ENCODE measurements at regions not wholly inside any gene's neighbourhood (a gene's known extent, or its start where the extent isn't known, plus 50 kb on each side); places are given as distances from the start of the nearest gene placed in this dataset.
"Not testable (repeated sequence)": the region's sequence is repeated elsewhere in the genome, so short reads cannot be mapped to it uniquely, and the experiment has no call there.

DNA sequence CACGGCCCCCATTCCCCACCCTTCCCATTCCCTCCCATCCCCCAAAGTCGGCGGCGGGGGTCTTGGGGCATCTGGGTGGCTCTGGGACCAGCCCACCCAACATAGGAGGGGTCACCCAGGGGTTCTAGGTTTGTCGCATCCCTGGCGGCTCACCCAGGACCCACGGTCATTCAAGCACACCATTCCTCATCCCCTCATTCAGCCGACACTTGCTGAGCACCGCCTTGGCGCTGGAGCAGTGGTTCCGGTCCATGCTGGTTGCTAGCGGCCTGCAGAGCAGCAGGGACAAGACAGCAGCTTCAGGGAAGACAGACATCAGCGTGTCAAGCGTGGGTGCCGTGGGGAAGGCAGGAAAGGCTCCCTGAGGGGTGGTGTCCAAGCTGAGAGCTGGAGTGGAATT is 50.5 kb upstream of the OTOS start:
- H3K4me2 ChIP-seq (ENCODE audit: insufficient read depth, low read length) = no peak overlapping the region
- TF ChIP-seq, protein P1, sequence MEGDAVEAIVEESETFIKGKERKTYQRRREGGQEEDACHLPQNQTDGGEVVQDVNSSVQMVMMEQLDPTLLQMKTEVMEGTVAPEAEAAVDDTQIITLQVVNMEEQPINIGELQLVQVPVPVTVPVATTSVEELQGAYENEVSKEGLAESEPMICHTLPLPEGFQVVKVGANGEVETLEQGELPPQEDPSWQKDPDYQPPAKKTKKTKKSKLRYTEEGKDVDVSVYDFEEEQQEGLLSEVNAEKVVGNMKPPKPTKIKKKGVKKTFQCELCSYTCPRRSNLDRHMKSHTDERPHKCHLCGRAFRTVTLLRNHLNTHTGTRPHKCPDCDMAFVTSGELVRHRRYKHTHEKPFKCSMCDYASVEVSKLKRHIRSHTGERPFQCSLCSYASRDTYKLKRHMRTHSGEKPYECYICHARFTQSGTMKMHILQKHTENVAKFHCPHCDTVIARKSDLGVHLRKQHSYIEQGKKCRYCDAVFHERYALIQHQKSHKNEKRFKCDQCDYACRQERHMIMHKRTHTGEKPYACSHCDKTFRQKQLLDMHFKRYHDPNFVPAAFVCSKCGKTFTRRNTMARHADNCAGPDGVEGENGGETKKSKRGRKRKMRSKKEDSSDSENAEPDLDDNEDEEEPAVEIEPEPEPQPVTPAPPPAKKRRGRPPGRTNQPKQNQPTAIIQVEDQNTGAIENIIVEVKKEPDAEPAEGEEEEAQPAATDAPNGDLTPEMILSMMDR (IDR thresholded peaks at IDR 0.05; ENCODE audit: borderline replicate concordance, extremely low read depth, low read length, poor library complexity, severe bottlenecking) = no peak
- no peak for TF ChIP-seq EZH2 (IDR thresholded peaks at IDR 0.05; ENCODE audit: borderline replicate concordance, low read depth, low read length, severe bottlenecking)
- no peak overlapping the region for H3K27ac ChIP-seq (ENCODE audit: low read length)
- no peak overlapping the region for H2AFZ ChIP-seq (ENCODE audit: low read depth, low read length)
- no peak overlapping the region for H3K9ac ChIP-seq (ENCODE audit: low read depth, low read length)
- no peaks in the 10 kb centered on the region for H3K79me2 ChIP-seq (ENCODE audit: insufficient read depth, low read length)
- DNase-seq (no peak), ATAC-seq (ENCODE audit: insufficient read depth, low read depth) (no peak)
- no peaks in the 10 kb centered on the region for H4K20me1 ChIP-seq (ENCODE audit: insufficient read depth, low read length)
- no peak overlapping the region for H3K4me3 ChIP-seq (ENCODE audit: low read depth in 1 of 2, low read length in 2 of 2)
- peaks cover 3% of the 10 kb centered on the region for H3K9me3 ChIP-seq (ENCODE audit: insufficient read depth, low read length, severe bottlenecking)
- H3K27me3 ChIP-seq (ENCODE audit: insufficient read depth, low read length, poor library complexity) = peaks cover 8% of the 10 kb centered on the region
- no peaks in the 10 kb centered on the region for H3K36me3 ChIP-seq (ENCODE audit: insufficient read depth, low read length)
- no peaks in the 10 kb centered on the region for H3K4me1 ChIP-seq (ENCODE audit: insufficient read depth, low read length)

DNA sequence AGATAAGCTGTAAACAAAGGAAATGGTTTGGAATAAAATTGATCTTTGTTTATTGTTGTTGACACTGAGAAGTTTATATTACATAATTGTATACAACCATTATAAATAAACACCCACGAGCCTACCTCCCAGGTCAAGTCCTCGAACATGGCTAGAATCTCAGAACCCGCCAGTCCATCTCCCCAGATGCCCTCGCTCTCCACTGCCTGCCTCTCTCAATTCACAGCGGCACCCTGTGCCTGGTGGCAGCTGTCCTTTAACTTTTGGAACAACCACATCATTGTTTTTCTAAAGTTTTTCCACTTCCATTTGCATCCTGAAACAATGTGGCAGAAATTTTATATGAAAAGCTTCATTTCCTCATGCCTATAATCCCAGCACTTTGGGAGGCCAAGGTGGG is 52.2 kb upstream of the OTOS start:
- no peak overlapping the region for H3K4me2 ChIP-seq (ENCODE audit: insufficient read depth, low read length)

DNA sequence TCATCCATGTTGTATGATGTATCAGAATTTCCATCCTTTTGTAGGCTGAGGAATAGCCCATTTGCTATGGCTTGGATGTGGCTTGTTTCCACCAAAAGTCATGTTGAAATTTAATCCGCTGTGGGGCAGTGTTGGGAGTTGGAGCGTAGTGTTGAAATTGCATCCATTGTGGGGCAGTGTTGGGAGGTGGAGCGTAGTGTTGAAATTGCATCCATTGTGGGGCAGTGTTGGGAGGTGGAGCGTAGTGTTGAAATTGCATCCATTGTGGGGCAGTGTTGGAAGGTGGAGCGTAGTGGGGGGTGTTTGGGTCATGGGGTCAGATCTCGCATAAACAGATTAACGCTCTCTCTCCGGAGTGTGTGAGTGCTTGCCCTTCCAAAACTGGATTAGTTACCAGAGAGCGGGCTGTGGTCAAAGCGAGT is 53.9 kb upstream of the OTOS start:
- H3K4me3 ChIP-seq (ENCODE audit: low read depth in 1 of 2, low read length in 2 of 2); H3K9me3 ChIP-seq (ENCODE audit: insufficient read depth, low read length, severe bottlenecking); H2AFZ ChIP-seq (ENCODE audit: low read depth, low read length); H3K9ac ChIP-seq (ENCODE audit: low read depth, low read length); H3K79me2 ChIP-seq (ENCODE audit: insufficient read depth, low read length); H3K4me2 ChIP-seq (ENCODE audit: insufficient read depth, low read length); ATAC-seq (ENCODE audit: insufficient read depth, low read depth); H3K36me3 ChIP-seq (ENCODE audit: insufficient read depth, low read length); H3K4me1 ChIP-seq (ENCODE audit: insufficient read depth, low read length); H3K27ac ChIP-seq (ENCODE audit: low read length); DNase-seq; H4K20me1 ChIP-seq (ENCODE audit: insufficient read depth, low read length); H3K27me3 ChIP-seq (ENCODE audit: insufficient read depth, low read length, poor library complexity): not testable (repeated sequence)

More for the DNA sequence above, 52.2 kb upstream of the OTOS start:
- H3K36me3 ChIP-seq (ENCODE audit: insufficient read depth, low read length) = no peaks in the 10 kb centered on the region
- no peak overlapping the region for H2AFZ ChIP-seq (ENCODE audit: low read depth, low read length)
- ATAC-seq (ENCODE audit: insufficient read depth, low read depth) (no peak), DNase-seq (no peak)
- no peak overlapping the region for H3K27ac ChIP-seq (ENCODE audit: low read length)
- H3K4me1 ChIP-seq (ENCODE audit: insufficient read depth, low read length) = no peaks in the 10 kb centered on the region
- no peaks in the 10 kb centered on the region for H3K9me3 ChIP-seq (ENCODE audit: insufficient read depth, low read length, severe bottlenecking)
- peaks cover 5% of the 10 kb centered on the region; the same call in 1 of the 2 replicates for H4K20me1 ChIP-seq (ENCODE audit: insufficient read depth, low read length)
- H3K4me3 ChIP-seq (ENCODE audit: low read depth in 1 of 2, low read length in 2 of 2) = no peak overlapping the region
- TF ChIP-seq, protein P1 (IDR thresholded peaks at IDR 0.05; ENCODE audit: borderline replicate concordance, extremely low read depth, low read length, poor library complexity, severe bottlenecking) = no peak
- TF ChIP-seq EZH2 (IDR thresholded peaks at IDR 0.05; ENCODE audit: borderline replicate concordance, low read depth, low read length, severe bottlenecking) = no peak
- no peaks in the 10 kb centered on the region for H3K79me2 ChIP-seq (ENCODE audit: insufficient read depth, low read length)
- no peak overlapping the region for H3K9ac ChIP-seq (ENCODE audit: low read depth, low read length)
- H3K27me3 ChIP-seq (ENCODE audit: insufficient read depth, low read length, poor library complexity) = peaks cover 8% of the 10 kb centered on the region

DNA sequence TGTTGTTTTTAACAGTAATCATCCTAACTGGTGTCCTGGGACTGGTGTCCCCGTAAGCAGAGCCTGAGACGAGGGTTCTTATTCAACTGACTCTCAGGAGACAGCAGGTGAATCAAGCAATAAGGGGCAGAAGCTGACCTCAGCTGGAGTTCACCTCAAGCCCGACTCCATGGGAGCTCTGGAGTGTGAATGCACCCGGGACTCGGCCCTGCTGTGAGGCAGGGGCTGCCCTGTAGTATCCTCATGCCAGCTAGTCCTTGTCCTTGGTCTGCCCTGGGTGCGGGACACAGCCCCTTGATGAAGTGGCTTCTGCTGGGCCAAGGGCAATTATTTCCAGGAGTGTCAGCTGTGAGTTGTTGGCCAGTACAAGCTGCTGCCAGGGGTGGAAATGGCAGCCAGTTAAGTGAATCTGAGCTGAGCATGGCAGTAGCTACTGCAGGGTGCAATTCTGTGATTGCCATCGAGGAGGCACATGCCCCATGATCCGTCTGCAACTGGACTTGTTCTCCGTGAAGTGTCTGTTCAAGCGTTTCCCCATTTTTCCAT is 54.9 kb upstream of the OTOS start:
- peaks cover 3% of the 10 kb centered on the region for H3K27me3 ChIP-seq (ENCODE audit: insufficient read depth, low read length, poor library complexity)
- TF ChIP-seq EZH2 (IDR thresholded peaks at IDR 0.05; ENCODE audit: borderline replicate concordance, low read depth, low read length, severe bottlenecking) = no peak
- TF ChIP-seq, protein P1 (IDR thresholded peaks at IDR 0.05; ENCODE audit: borderline replicate concordance, extremely low read depth, low read length, poor library complexity, severe bottlenecking) = no peak
- no peak for ATAC-seq (ENCODE audit: insufficient read depth, low read depth)

More for the DNA sequence above, 54.9 kb upstream of the OTOS start:
- Histone ChIP-seq H3K79me2 (ENCODE audit: insufficient read depth, low read length) (no peaks in the 10 kb centered on the region), H3K9me3 (ENCODE audit: insufficient read depth, low read length, severe bottlenecking) (no peaks in the 10 kb centered on the region), H3K4me1 (ENCODE audit: insufficient read depth, low read length) (no peaks in the 10 kb centered on the region), H3K36me3 (ENCODE audit: insufficient read depth, low read length) (no peaks in the 10 kb centered on the region), H4K20me1 (ENCODE audit: insufficient read depth, low read length) (peaks cover 5% of the 10 kb centered on the region; the same call in 1 of the 2 replicates), H3K27ac (ENCODE audit: low read length) (no peak overlapping the region), H3K4me2 (ENCODE audit: insufficient read depth, low read length) (no peak overlapping the region), H2AFZ (ENCODE audit: low read depth, low read length) (no peak overlapping the region), H3K4me3 (ENCODE audit: low read depth in 1 of 2, low read length in 2 of 2) (no peak overlapping the region), H3K9ac (ENCODE audit: low read depth, low read length) (no peak overlapping the region)
- no peak for DNase-seq
